WERI-Rb-1 (cell line): ENCODE measurements at regions not wholly inside any gene's neighbourhood (a gene's known extent, or its start where the extent isn't known, plus 50 kb on each side); places are given as distances from the start of the nearest gene placed in this dataset.

Experiments
- DNase-seq: peaks from one replicate; pipeline ENCODE4 v3.0.0-alpha.2; 2020
- H3K27ac ChIP-seq: fragments of 250-450 bp; sonication (Bioruptor Pico); 2 replicates; pipeline ENCODE4 v1.5.1; 2020; ENCODE audit warnings: mild to moderate bottlenecking, moderate library complexity
- H3K27me3 ChIP-seq: fragments of 250-450 bp; sonication (Bioruptor Pico); 2 replicates; pipeline ENCODE4 v1.5.1; 2021; ENCODE audit warnings: mild to moderate bottlenecking, low read depth, moderate library complexity; ENCODE audit not compliant: insufficient read depth, severe bottlenecking
- H3K36me3 ChIP-seq: fragments of 250-450 bp; sonication (Bioruptor Pico); 2 replicates; pipeline ENCODE4 v1.5.1; 2020; ENCODE audit warnings: mild to moderate bottlenecking, moderate library complexity
- H3K4me3 ChIP-seq: 2 replicates; pipeline ENCODE4 v1.5.1; 2011; ENCODE audit warnings: low read depth, mild to moderate bottlenecking, control low read depth, low read length
- H3K9me3 ChIP-seq: fragments of 250-450 bp; sonication (Bioruptor Pico); 2 replicates; pipeline ENCODE4 v1.5.1; 2021; ENCODE audit warnings: mild to moderate bottlenecking, moderate library complexity; ENCODE audit not compliant: severe bottlenecking
- TF ChIP-seq, protein P1 (sequence below): IDR thresholded peaks from 2 replicates; pipeline ENCODE4 v1.5.1; 2011; ENCODE audit warnings: low read depth, mild to moderate bottlenecking, control low read depth, inconsistent platforms, low read length

DNA sequence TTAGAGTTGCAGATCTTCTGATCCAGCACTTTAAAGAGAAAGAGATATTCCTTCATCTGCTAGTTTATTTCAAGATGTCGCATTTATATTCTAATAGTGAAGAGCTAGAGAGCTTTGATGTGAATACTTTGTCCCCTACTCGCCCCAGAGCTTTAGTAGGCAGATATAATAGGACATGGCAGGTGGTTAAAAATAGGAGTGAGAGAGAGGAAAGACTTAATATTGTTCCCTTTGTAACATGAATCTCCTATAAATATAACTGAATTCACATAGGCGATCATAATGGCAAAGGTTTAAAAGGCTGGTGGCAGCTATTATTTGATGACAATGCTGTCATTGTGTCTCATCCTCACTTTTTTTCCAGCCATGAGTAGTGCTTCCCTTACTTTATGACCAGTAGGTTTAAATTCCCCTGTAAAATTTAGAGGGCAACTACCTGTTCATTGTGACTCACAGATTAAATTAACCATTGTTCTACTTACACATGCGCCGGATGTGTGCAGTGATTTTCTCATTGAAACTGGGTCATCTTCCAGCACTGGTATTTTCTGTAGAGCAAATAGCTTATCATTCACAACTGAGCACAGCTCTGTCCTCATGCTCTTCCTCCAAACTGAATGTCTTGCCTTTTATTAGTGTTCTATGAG is 906.7 kb upstream of the CELF2 start:
- H3K27me3 ChIP-seq, result no peaks in the 10 kb centered on the region
- no peak overlapping the region for H3K4me3 ChIP-seq
- no peaks in the 10 kb centered on the region for H3K36me3 ChIP-seq
- no peak for DNase-seq
- TF ChIP-seq, protein P1, sequence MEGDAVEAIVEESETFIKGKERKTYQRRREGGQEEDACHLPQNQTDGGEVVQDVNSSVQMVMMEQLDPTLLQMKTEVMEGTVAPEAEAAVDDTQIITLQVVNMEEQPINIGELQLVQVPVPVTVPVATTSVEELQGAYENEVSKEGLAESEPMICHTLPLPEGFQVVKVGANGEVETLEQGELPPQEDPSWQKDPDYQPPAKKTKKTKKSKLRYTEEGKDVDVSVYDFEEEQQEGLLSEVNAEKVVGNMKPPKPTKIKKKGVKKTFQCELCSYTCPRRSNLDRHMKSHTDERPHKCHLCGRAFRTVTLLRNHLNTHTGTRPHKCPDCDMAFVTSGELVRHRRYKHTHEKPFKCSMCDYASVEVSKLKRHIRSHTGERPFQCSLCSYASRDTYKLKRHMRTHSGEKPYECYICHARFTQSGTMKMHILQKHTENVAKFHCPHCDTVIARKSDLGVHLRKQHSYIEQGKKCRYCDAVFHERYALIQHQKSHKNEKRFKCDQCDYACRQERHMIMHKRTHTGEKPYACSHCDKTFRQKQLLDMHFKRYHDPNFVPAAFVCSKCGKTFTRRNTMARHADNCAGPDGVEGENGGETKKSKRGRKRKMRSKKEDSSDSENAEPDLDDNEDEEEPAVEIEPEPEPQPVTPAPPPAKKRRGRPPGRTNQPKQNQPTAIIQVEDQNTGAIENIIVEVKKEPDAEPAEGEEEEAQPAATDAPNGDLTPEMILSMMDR, result no peak
- H3K9me3 ChIP-seq, result no peaks in the 10 kb centered on the region
- no peak overlapping the region for H3K27ac ChIP-seq

DNA sequence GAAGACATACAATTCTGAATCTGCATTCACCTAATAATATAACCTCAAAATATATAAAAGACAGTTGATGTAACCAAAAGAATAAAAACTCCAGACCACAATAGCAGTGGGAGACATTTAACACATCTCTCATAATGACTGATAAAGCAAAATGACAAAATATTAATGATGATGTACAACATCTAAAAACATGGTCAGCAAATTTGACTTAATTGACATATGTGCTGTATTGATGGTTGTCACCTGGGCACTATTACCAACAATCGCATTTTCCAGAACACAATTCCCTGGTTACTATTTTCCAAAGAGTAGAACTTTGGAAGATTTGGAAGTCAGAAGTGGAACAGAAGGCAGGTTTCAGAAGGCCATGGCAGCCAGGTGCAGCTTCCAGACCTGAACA is 899.5 kb upstream of the CELF2 start:
- Histone ChIP-seq H3K4me3 (no peak overlapping the region), H3K9me3 (no peaks in the 10 kb centered on the region), H3K27me3 (no peaks in the 10 kb centered on the region), H3K36me3 (no peaks in the 10 kb centered on the region), H3K27ac (no peak overlapping the region)
- DNase-seq, result no peak
- TF ChIP-seq, protein P1, result no peak

DNA sequence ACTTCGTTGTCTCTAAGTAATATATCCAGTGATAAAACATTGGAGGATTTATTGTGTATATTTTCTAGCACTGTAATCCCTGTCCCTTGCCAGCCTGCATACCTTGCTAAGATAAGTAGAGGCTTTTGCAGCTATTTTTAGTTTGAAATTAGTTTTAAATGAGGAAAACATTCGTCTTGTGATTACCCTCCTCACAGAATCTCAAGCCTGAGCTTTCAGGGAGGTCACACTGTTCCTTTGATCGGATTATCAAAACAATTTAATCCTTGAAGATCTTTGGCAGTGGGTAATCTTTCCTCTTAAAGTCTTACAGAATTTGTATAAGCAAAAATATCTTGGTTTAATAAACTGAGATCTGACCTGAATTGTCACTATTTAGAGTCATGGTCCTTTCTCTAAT is 897.0 kb upstream of the CELF2 start:
- H3K36me3 ChIP-seq, result no peaks in the 10 kb centered on the region
- H3K27ac ChIP-seq, result no peak overlapping the region
- H3K4me3 ChIP-seq, result no peak overlapping the region
- no peaks in the 10 kb centered on the region for H3K9me3 ChIP-seq
- no peaks in the 10 kb centered on the region for H3K27me3 ChIP-seq
- TF ChIP-seq, protein P1, result no peak
- DNase-seq, result no peak

DNA sequence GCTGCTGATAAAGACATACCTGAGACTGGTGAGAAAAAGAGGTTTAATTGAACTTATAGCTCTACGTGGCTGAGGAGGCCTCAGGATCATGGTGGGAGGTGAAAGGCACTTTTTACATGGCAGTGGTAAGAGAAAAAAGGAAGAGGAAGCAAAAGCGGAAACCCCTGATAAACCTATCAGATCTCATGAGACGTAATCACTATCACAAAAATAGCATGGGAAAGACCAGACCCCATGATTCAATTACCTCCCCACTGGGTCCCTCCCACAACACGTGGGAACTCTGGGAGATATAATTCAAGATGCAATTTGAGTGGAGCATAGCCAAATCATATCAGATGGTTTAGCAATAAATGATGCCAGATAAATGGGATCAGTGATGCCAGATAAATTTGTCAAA is 892.0 kb upstream of the CELF2 start:
- no peak for DNase-seq
- no peak overlapping the region for H3K4me3 ChIP-seq
- TF ChIP-seq, protein P1, result no peak
- H3K27me3 ChIP-seq, result no peaks in the 10 kb centered on the region
- no peak overlapping the region for H3K27ac ChIP-seq
- no peaks in the 10 kb centered on the region for H3K36me3 ChIP-seq
- H3K9me3 ChIP-seq, result no peaks in the 10 kb centered on the region

DNA sequence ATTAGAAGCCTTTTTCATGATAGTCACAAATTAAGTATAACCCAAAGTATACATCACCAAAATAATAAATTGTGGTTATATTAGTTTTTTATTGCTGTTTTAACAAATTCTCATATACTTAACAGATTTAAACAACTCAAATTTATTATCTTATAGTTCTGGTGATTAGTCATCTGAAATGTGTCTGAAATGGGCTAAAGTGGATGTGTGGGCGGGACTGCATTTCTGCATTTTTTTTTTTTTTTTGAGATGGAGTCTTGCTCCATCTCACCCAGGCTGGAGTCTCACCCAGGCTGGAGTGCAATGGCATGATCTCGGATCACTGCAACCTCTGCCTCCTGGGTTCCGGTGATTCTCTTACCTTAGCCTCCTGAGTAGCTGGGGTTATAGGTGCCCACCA is 891.5 kb upstream of the CELF2 start:
- no peaks in the 10 kb centered on the region for H3K9me3 ChIP-seq
- H3K27me3 ChIP-seq, result no peaks in the 10 kb centered on the region
- TF ChIP-seq, protein P1, result no peak
- no peaks in the 10 kb centered on the region for H3K36me3 ChIP-seq
- no peak for DNase-seq
- no peak overlapping the region for H3K27ac ChIP-seq
- H3K4me3 ChIP-seq, result no peak overlapping the region

DNA sequence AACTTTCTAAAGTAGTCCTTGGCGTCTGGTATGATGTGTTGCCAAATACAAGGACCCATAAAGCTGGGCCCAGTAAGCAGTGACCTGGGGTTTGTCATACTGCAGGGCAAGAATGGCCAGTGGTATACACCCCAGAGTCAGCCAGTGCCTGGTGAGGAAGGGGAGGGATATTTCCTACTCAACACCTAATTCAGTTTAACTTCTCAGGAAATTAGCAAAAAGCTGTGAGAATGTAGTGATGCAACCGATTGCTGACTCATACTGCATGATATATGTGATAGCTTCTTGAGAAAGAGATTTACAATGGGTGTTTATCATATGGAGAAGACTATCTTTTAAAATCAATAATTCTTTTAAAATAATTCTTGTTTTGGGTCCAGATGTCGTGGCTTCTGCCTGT is 889.3 kb upstream of the CELF2 start:
- Histone ChIP-seq H3K9me3 (no peaks in the 10 kb centered on the region), H3K36me3 (no peaks in the 10 kb centered on the region), H3K4me3 (no peak overlapping the region), H3K27ac (no peak overlapping the region), H3K27me3 (no peaks in the 10 kb centered on the region)
- TF ChIP-seq, protein P1, result no peak
- no peak for DNase-seq
